ENCODE measurements at regions not wholly inside any gene's neighbourhood (a gene's known extent, or its start where the extent isn't known, plus 50 kb on each side); places are given as distances from the start of the nearest gene placed in this dataset.
"Not testable (repeated sequence)": the region's sequence is repeated elsewhere in the genome, so short reads cannot be mapped to it uniquely, and the experiment has no call there.

GRCh38 chr2:38243186-38243880 lies 133.7 kb downstream of the ATL2 start:
- H3K4me1 ChIP-seq (ENCODE audit: insufficient read depth, low read length), result peaks cover 7% of the 10 kb centered on the region
- no peaks in the 10 kb centered on the region for H3K9me3 ChIP-seq (ENCODE audit: low read length)
- H2AFZ ChIP-seq (ENCODE audit: low read depth, low read length), result no peak overlapping the region
- no peaks in the 10 kb centered on the region for H3K36me3 ChIP-seq (ENCODE audit: insufficient read depth, low read length)
- H3K27me3 ChIP-seq (ENCODE audit: insufficient read depth, low read length), result no peaks in the 10 kb centered on the region
- H3K4me3 ChIP-seq (ENCODE audit: low read length), result no peak overlapping the region

GRCh38 chr2:38239452-38239851 lies 137.6 kb downstream of the ATL2 start:
- Histone ChIP-seq H3K9me3 (ENCODE audit: low read length) (peaks cover 2% of the 10 kb centered on the region), H2AFZ (ENCODE audit: low read depth, low read length) (no peak overlapping the region), H3K4me1 (ENCODE audit: insufficient read depth, low read length) (no peaks in the 10 kb centered on the region), H3K4me3 (ENCODE audit: low read length) (no peak overlapping the region), H3K27me3 (ENCODE audit: insufficient read depth, low read length) (no peaks in the 10 kb centered on the region), H3K36me3 (ENCODE audit: insufficient read depth, low read length) (no peaks in the 10 kb centered on the region)

- H3K4me1 ChIP-seq (ENCODE audit: insufficient read depth, low read length); H3K4me3 ChIP-seq (ENCODE audit: low read length); H3K27me3 ChIP-seq (ENCODE audit: insufficient read depth, low read length); H3K9me3 ChIP-seq (ENCODE audit: low read length); H3K36me3 ChIP-seq (ENCODE audit: insufficient read depth, low read length); H2AFZ ChIP-seq (ENCODE audit: low read depth, low read length): not testable (repeated sequence)
These were observed 138.4 kb downstream of the ATL2 start for GRCh38 chr2:38238705-38239104.

- H3K27me3 ChIP-seq (ENCODE audit: insufficient read depth, low read length), result no peaks in the 10 kb centered on the region
- no peak overlapping the region for H2AFZ ChIP-seq (ENCODE audit: low read depth, low read length)
- peaks cover 2% of the 10 kb centered on the region for H3K9me3 ChIP-seq (ENCODE audit: low read length)
- no peaks in the 10 kb centered on the region for H3K4me1 ChIP-seq (ENCODE audit: insufficient read depth, low read length)
- H3K4me3 ChIP-seq (ENCODE audit: low read length), result no peak overlapping the region
- no peaks in the 10 kb centered on the region for H3K36me3 ChIP-seq (ENCODE audit: insufficient read depth, low read length)
These were observed 139.8 kb downstream of the ATL2 start for GRCh38 chr2:38237311-38237710.

- Histone ChIP-seq H3K36me3 (ENCODE audit: insufficient read depth, low read length) (no peaks in the 10 kb centered on the region), H3K4me1 (ENCODE audit: insufficient read depth, low read length) (no peaks in the 10 kb centered on the region), H3K4me3 (ENCODE audit: low read length) (no peak overlapping the region), H3K9me3 (ENCODE audit: low read length) (peaks cover 2% of the 10 kb centered on the region), H3K27me3 (ENCODE audit: insufficient read depth, low read length) (no peaks in the 10 kb centered on the region), H2AFZ (ENCODE audit: low read depth, low read length) (no peak overlapping the region)
These were observed 143.7 kb downstream of the ATL2 start for GRCh38 chr2:38233231-38233983.

- H3K9me3 ChIP-seq (ENCODE audit: low read length), result peaks cover 2% of the 10 kb centered on the region
- H2AFZ ChIP-seq (ENCODE audit: low read depth, low read length), result no peak overlapping the region
- no peak overlapping the region for H3K4me3 ChIP-seq (ENCODE audit: low read length)
- H3K36me3 ChIP-seq (ENCODE audit: insufficient read depth, low read length), result no peaks in the 10 kb centered on the region
- H3K27me3 ChIP-seq (ENCODE audit: insufficient read depth, low read length), result no peaks in the 10 kb centered on the region
- H3K4me1 ChIP-seq (ENCODE audit: insufficient read depth, low read length), result no peaks in the 10 kb centered on the region
These were observed 144.6 kb downstream of the ATL2 start for GRCh38 chr2:38232454-38232853.

- Histone ChIP-seq H2AFZ (ENCODE audit: low read depth, low read length) (no peak overlapping the region), H3K27me3 (ENCODE audit: insufficient read depth, low read length) (no peaks in the 10 kb centered on the region), H3K4me1 (ENCODE audit: insufficient read depth, low read length) (no peaks in the 10 kb centered on the region)
These were observed 146.3 kb downstream of the ATL2 start for GRCh38 chr2:38230756-38231155.

GRCh38 chr2:38228753-38229152 lies 148.3 kb downstream of the ATL2 start:
- H3K9me3 ChIP-seq (ENCODE audit: low read length), result no peaks in the 10 kb centered on the region
- no peak overlapping the region for H2AFZ ChIP-seq (ENCODE audit: low read depth, low read length)
- no peak overlapping the region for H3K4me3 ChIP-seq (ENCODE audit: low read length)
- H3K27me3 ChIP-seq (ENCODE audit: insufficient read depth, low read length), result no peaks in the 10 kb centered on the region
- no peaks in the 10 kb centered on the region for H3K36me3 ChIP-seq (ENCODE audit: insufficient read depth, low read length)
- H3K4me1 ChIP-seq (ENCODE audit: insufficient read depth, low read length), result peaks cover 13% of the 10 kb centered on the region

More at GRCh38 chr2:38230756-38231155, 146.3 kb downstream of the ATL2 start:
- H3K9me3 ChIP-seq (ENCODE audit: low read length), result peaks cover 2% of the 10 kb centered on the region
- H3K36me3 ChIP-seq (ENCODE audit: insufficient read depth, low read length), result no peaks in the 10 kb centered on the region
- no peak overlapping the region for H3K4me3 ChIP-seq (ENCODE audit: low read length)

GRCh38 chr2:38224821-38225437 lies 149.0 kb upstream of the CYP1B1 start:
- Histone ChIP-seq H3K4me3 (ENCODE audit: low read length) (no peak overlapping the region), H3K36me3 (ENCODE audit: insufficient read depth, low read length) (no peaks in the 10 kb centered on the region), H3K9me3 (ENCODE audit: low read length) (no peaks in the 10 kb centered on the region), H3K4me1 (ENCODE audit: insufficient read depth, low read length) (peaks cover 13% of the 10 kb centered on the region), H3K27me3 (ENCODE audit: insufficient read depth, low read length) (no peaks in the 10 kb centered on the region), H2AFZ (ENCODE audit: low read depth, low read length) (peak overlapping the region; percentile 28)

GRCh38 chr2:38224181-38224580 lies 148.2 kb upstream of the CYP1B1 start:
- Histone ChIP-seq H3K4me1 (ENCODE audit: insufficient read depth, low read length) (peaks cover 13% of the 10 kb centered on the region), H2AFZ (ENCODE audit: low read depth, low read length) (no peak overlapping the region), H3K9me3 (ENCODE audit: low read length) (no peaks in the 10 kb centered on the region), H3K36me3 (ENCODE audit: insufficient read depth, low read length) (no peaks in the 10 kb centered on the region), H3K27me3 (ENCODE audit: insufficient read depth, low read length) (no peaks in the 10 kb centered on the region), H3K4me3 (ENCODE audit: low read length) (no peak overlapping the region)

- H3K4me1 ChIP-seq (ENCODE audit: insufficient read depth, low read length), result peaks cover 16% of the 10 kb centered on the region
- no peaks in the 10 kb centered on the region for H3K9me3 ChIP-seq (ENCODE audit: low read length)
- no peaks in the 10 kb centered on the region for H3K27me3 ChIP-seq (ENCODE audit: insufficient read depth, low read length)
- H3K36me3 ChIP-seq (ENCODE audit: insufficient read depth, low read length), result no peaks in the 10 kb centered on the region
- no peak overlapping the region for H3K4me3 ChIP-seq (ENCODE audit: low read length)
- H2AFZ ChIP-seq (ENCODE audit: low read depth, low read length), result no peak overlapping the region
These were observed 147.3 kb upstream of the CYP1B1 start for GRCh38 chr2:38223256-38223655.

GRCh38 chr2:38220164-38220563 lies 144.2 kb upstream of the CYP1B1 start:
- Histone ChIP-seq H3K9me3 (ENCODE audit: low read length) (no peaks in the 10 kb centered on the region), H2AFZ (ENCODE audit: low read depth, low read length) (no peak overlapping the region), H3K4me1 (ENCODE audit: insufficient read depth, low read length) (peaks cover 19% of the 10 kb centered on the region), H3K36me3 (ENCODE audit: insufficient read depth, low read length) (no peaks in the 10 kb centered on the region), H3K4me3 (ENCODE audit: low read length) (no peak overlapping the region), H3K27me3 (ENCODE audit: insufficient read depth, low read length) (no peaks in the 10 kb centered on the region)

GRCh38 chr2:38218995-38219394 lies 143.0 kb upstream of the CYP1B1 start:
- Histone ChIP-seq H3K9me3 (ENCODE audit: low read length) (no peaks in the 10 kb centered on the region), H3K27me3 (ENCODE audit: insufficient read depth, low read length) (no peaks in the 10 kb centered on the region), H3K4me3 (ENCODE audit: low read length) (no peak overlapping the region), H3K4me1 (ENCODE audit: insufficient read depth, low read length) (peaks cover 20% of the 10 kb centered on the region), H2AFZ (ENCODE audit: low read depth, low read length) (no peak overlapping the region), H3K36me3 (ENCODE audit: insufficient read depth, low read length) (no peaks in the 10 kb centered on the region)
